Common myeloid progenitor, CD34-positive (primary cell): ENCODE measurements at regions not wholly inside any gene's neighbourhood (a gene's known extent, or its start where the extent isn't known, plus 50 kb on each side); places are given as distances from the start of the nearest gene placed in this dataset.

Experiments
- CTCF ChIA-PET: fragments of 350-600 bp; sonication (Branson Sonifier 250); formaldehyde crosslinking; loops from one replicate; lab custom pipeline; 2021; ENCODE audit warnings: antibody characterized with exemption; lab: Charles Lee
- POLR2A ChIA-PET: fragments of 350-600 bp; sonication (Branson Sonifier 250); formaldehyde crosslinking; loops from one replicate; lab custom pipeline; 2021; ENCODE audit warnings: antibody characterized with exemption; lab: Charles Lee
- DNase-seq, 3 donors: peaks; one replicate each; pipeline versions ENCODE4 v3.0.0 to v3.0.0-alpha.2; 2013
- H3K27ac ChIP-seq, 2 experiments: 1 replicate in 1 of 2; 2 replicates in 1 of 2; pipeline ENCODE4 v1.7.0; 2013; ENCODE audit warnings: inconsistent platforms in 2 of 2, low read length in 2 of 2, mild to moderate bottlenecking in 2 of 2, low read depth in 1 of 2, moderate library complexity in 1 of 2; ENCODE audit not compliant: severe bottlenecking in 2 of 2, insufficient read depth in 1 of 2, poor library complexity in 1 of 2
- H3K27me3 ChIP-seq, 5 experiments: replicated peaks in 2 of 5; 1 replicate in 3 of 5; 2 replicates in 2 of 5; pipeline versions ENCODE4 v1.6.1 to v1.7.0; 2013; ENCODE audit warnings: low read length in 4 of 5, mild to moderate bottlenecking in 2 of 5, moderate library complexity in 2 of 5, inconsistent platforms in 1 of 5; ENCODE audit not compliant: insufficient read depth in 5 of 5, control insufficient read depth in 4 of 5
- H3K36me3 ChIP-seq, 4 experiments: 1 replicate in 2 of 4; 2 replicates in 2 of 4; pipeline versions ENCODE4 v1.6.1 to v1.7.0; 2013; ENCODE audit warnings: low read length in 3 of 4, control low read depth in 1 of 4, mild to moderate bottlenecking in 1 of 4; ENCODE audit not compliant: control insufficient read depth in 4 of 4, insufficient read depth in 4 of 4
- H3K4me1 ChIP-seq, 4 experiments: 1 replicate in 3 of 4; 2 replicates in 1 of 4; pipeline versions ENCODE4 v1.6.1 to v1.7.1; 2013; ENCODE audit warnings: low read length in 3 of 4, mild to moderate bottlenecking in 3 of 4, control low read depth in 1 of 4, inconsistent platforms in 1 of 4, moderate library complexity in 1 of 4; ENCODE audit not compliant: control insufficient read depth in 4 of 4, insufficient read depth in 4 of 4; ENCODE audit errors: control extremely low read depth in 1 of 4
- H3K4me3 ChIP-seq, 7 experiments: 1 replicate in 4 of 7; 2 replicates in 3 of 7; pipeline versions ENCODE4 v1.5.1 to v1.7.0; 2013; ENCODE audit warnings: mild to moderate bottlenecking in 7 of 7, low read length in 6 of 7, moderate library complexity in 6 of 7, inconsistent platforms in 2 of 7, low read depth in 2 of 7, control low read depth in 1 of 7; ENCODE audit not compliant: insufficient read depth in 4 of 7, control insufficient read depth in 1 of 7; ENCODE audit errors: extremely low read depth in 1 of 7
- H3K9me3 ChIP-seq, 5 experiments: 1 replicate in 4 of 5; 2 replicates in 1 of 5; pipeline versions ENCODE4 v1.6.1 to v1.7.1; 2013; ENCODE audit warnings: low read length in 4 of 5, mild to moderate bottlenecking in 2 of 5, inconsistent platforms in 1 of 5, low read depth in 1 of 5, moderate library complexity in 1 of 5; ENCODE audit not compliant: control insufficient read depth in 4 of 5, insufficient read depth in 2 of 5; ENCODE audit errors: control extremely low read depth in 1 of 5
- WGBS: methylation state at CpG from one replicate; pipeline ENCODE4 v1.1.5; 2013; ENCODE audit not compliant: insufficient coverage; 5-methylcytosine and 5-hydroxymethylcytosine counted together

GRCh38 chr12:13313886-13314285, 117.4 kb downstream of the EMP1 start:
- Histone ChIP-seq H3K4me1 (no peaks in the 10 kb centered on the region), H3K27me3 (peaks cover 0 to 6% (median 0%) of the 10 kb centered on the region in 5 experiments), H3K27ac (no peak overlapping the region), H3K36me3 (no peaks in the 10 kb centered on the region), H3K9me3 (peaks cover 0 to 7% (median 3%) of the 10 kb centered on the region in 5 experiments), H3K4me3 (no peak overlapping the region)
- no peak for DNase-seq
- CTCF ChIA-PET, result no interaction called here
- WGBS, result 100% methylated on average over 2 of the region's 2 CpGs
- POLR2A ChIA-PET, result no interaction called here

DNA sequence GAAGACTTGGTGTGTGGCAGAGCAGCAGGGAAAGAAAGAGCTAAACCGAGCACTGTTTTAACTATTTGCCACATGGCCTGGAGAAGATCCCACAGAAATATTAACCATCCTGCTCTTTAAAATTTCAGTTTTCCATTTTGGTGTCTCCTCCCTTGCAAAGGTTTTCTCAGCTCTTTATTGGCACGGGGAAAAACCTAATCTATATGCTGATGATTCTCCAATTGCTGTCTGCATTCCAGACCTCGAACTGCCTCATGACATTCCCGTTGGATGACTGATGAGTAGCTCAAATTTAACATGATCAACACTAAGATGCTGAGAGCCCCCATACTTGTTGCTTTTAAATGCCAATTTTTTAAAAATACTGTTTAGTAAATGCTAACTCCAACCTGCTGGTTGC, 115.0 kb downstream of the EMP1 start:
- WGBS, result 91% methylated on average over 4 of the region's 4 CpGs
- ChIA-PET CTCF (no interaction called here), POLR2A (no interaction called here)
- H3K27ac ChIP-seq, result no peak overlapping the region
- DNase-seq, result no peak
- peaks cover 0 to 11% (median 0%) of the 10 kb centered on the region in 5 experiments for H3K27me3 ChIP-seq
- no peaks in the 10 kb centered on the region for H3K36me3 ChIP-seq
- peaks cover 0 to 1% (median 0%) of the 10 kb centered on the region in 5 experiments for H3K9me3 ChIP-seq
- H3K4me1 ChIP-seq, result no peaks in the 10 kb centered on the region
- H3K4me3 ChIP-seq, result no peak overlapping the region

- Histone ChIP-seq H3K4me3 (no peak overlapping the region), H3K27ac (no peak overlapping the region), H3K9me3 (peaks cover 0 to 2% (median 0%) of the 10 kb centered on the region in 5 experiments), H3K27me3 (peaks cover 0 to 11% (median 0%) of the 10 kb centered on the region in 5 experiments), H3K4me1 (no peaks in the 10 kb centered on the region), H3K36me3 (no peaks in the 10 kb centered on the region)
- ChIA-PET CTCF (no interaction called here), POLR2A (no interaction called here)
- no peak for DNase-seq
- 95% methylated on average over 4 of the region's 4 CpGs for WGBS
These were observed 110.8 kb downstream of the EMP1 start for GRCh38 chr12:13307143-13307816.

DNA sequence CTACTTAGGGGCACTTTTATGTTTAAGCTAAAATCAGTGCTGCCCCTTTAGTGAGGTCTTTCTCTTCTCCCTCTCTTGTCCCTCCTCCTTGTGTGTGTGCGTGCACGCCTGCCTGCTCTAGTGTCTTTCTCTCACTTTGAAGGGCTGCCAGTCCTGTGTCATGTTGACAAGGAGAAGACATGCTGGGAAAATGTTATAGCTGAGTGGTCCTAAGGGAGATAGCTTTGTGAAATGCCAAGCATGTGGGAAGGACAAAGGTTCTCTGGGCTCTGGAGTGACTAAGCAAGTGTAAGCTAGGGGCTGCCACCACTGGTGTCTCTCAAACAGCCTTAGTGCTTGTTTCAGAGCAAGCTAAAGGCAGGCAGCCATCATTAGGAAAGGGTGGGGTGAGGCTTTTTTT, 108.4 kb downstream of the EMP1 start:
- POLR2A ChIA-PET, result no interaction called here
- peaks cover 0 to 2% (median 0%) of the 10 kb centered on the region in 5 experiments for H3K9me3 ChIP-seq
- H3K27me3 ChIP-seq, result peaks cover 0 to 9% (median 0%) of the 10 kb centered on the region in 5 experiments
- no peaks in the 10 kb centered on the region for H3K4me1 ChIP-seq
- CTCF ChIA-PET, result interaction anchor here (0.9 kb wide), 1 partner anchor 55 kb away, joined by 3 read pairs; no protein-coding TSS in a partner anchor
- no CpG with 5 or more reads among the region's 2 CpGs for WGBS
- H3K36me3 ChIP-seq, result no peaks in the 10 kb centered on the region
- no peak for DNase-seq
- H3K4me3 ChIP-seq, result no peak overlapping the region
- no peak overlapping the region for H3K27ac ChIP-seq

DNA sequence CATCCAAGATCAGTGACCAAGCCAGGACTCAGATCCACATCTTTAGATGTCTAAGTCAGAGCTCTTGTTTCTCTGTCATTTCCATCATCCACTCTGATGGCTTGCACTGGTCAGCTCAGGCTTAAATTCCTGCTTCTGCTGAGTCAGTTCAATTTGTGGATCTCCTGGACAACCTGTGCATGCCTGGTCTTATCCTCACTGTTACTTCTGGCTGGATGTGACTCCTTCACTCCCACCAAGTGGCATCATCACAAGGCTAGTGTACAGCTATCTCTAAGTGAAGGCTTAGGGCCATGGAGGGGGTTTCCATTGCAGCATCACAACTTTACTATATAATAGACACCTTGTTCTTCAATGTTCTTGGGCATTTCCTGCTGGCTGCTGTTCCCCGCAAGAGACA, 102.9 kb downstream of the EMP1 start:
- H3K9me3 ChIP-seq, result peaks cover 0 to 2% (median 1%) of the 10 kb centered on the region in 5 experiments
- no peak for DNase-seq
- ChIA-PET POLR2A (no interaction called here), CTCF (interaction anchor here (1.3 kb wide), 1 partner anchor 17 kb away, joined by 4 read pairs; no protein-coding TSS in a partner anchor)
- H3K4me3 ChIP-seq, result no peak overlapping the region
- WGBS, result 0% methylated on average over 1 of the region's 1 CpG
- no peak overlapping the region for H3K27ac ChIP-seq
- no peaks in the 10 kb centered on the region for H3K36me3 ChIP-seq
- peaks cover 0 to 2% (median 0%) of the 10 kb centered on the region in 5 experiments for H3K27me3 ChIP-seq
- no peaks in the 10 kb centered on the region for H3K4me1 ChIP-seq

DNA sequence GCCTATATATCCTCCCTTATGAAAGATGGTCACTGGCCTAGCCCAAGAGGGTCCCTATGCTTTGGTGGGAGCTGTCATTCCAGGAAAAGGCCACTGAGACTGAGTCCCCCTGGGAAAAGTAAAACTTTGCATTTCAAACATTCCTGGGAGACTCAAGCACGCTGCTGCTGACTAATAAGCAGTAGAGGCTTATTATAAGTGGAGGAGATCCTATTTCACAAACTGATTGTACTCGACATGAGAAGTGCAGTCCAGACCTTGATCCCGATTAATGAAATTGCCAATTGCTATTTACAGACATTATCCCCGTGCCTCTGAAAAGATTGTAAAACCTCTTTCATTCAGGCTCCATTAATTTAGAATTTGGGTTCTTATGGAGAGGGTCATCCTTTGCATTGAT, 96.6 kb downstream of the EMP1 start:
- CTCF ChIA-PET, result no interaction called here
- H3K27ac ChIP-seq, result no peak overlapping the region
- no peak for DNase-seq
- peaks cover 0 to 3% (median 0%) of the 10 kb centered on the region in 5 experiments for H3K27me3 ChIP-seq
- no peak overlapping the region for H3K4me3 ChIP-seq
- WGBS, result 100% methylated on average over 3 of the region's 4 CpGs
- H3K36me3 ChIP-seq, result no peaks in the 10 kb centered on the region
- no peaks in the 10 kb centered on the region for H3K9me3 ChIP-seq
- POLR2A ChIA-PET, result no interaction called here
- H3K4me1 ChIP-seq, result no peaks in the 10 kb centered on the region

- DNase-seq, result no peak
- Histone ChIP-seq H3K4me3 (no peak overlapping the region), H3K27me3 (peaks cover 0 to 5% (median 0%) of the 10 kb centered on the region in 5 experiments), H3K4me1 (no peaks in the 10 kb centered on the region), H3K9me3 (no peaks in the 10 kb centered on the region), H3K27ac (no peak overlapping the region), H3K36me3 (no peaks in the 10 kb centered on the region)
- CTCF ChIA-PET, result no interaction called here
- POLR2A ChIA-PET, result interaction anchor here (0.7 kb wide), 1 partner anchor 11 kb away, joined by 3 read pairs; no protein-coding TSS in a partner anchor
These were observed 93.2 kb downstream of the EMP1 start for GRCh38 chr12:13289653-13290289.
